SK-N-SH treated with all-trans-retinoic acid at 6 μM for 48 hours (cell line): ENCODE measurements at regions not wholly inside any gene's neighbourhood (a gene's known extent, or its start where the extent isn't known, plus 50 kb on each side); places are given as distances from the start of the nearest gene placed in this dataset.

Experiments used
- ATAC-seq: fragments of 200-7000 bp; cut with Tn5 transposase; 3 replicates; pipeline ENCODE4 v1.9.1; 2020; ENCODE audit warnings: mild to moderate bottlenecking, moderate library complexity
- ARNTL ChIP-seq: fragments of 450-650 bp; formaldehyde crosslinking; IDR thresholded peaks from 2 replicates; pipeline ENCODE4 v1.5.0; 2020; ENCODE audit warnings: low read depth, mild to moderate bottlenecking, moderate library complexity, borderline replicate concordance
- BACH2 ChIP-seq: fragments of 250-450 bp; sonication (Bioruptor Pico); IDR thresholded peaks from 2 replicates; pipeline ENCODE4 v1.9.0; 2021; ENCODE audit warnings: mild to moderate bottlenecking, borderline replicate concordance
- CREB5 ChIP-seq: fragments of 250-450 bp; sonication (Bioruptor Pico); IDR thresholded peaks from 2 replicates; pipeline ENCODE4 v1.5.1; 2020; ENCODE audit warnings: low read depth, mild to moderate bottlenecking, moderate library complexity
- CSDC2 ChIP-seq: fragments of 250-450 bp; sonication (Bioruptor Pico); IDR thresholded peaks from 2 replicates; pipeline ENCODE4 v1.5.0; 2020; ENCODE audit warnings: mild to moderate bottlenecking, moderate library complexity
- CSRNP3 ChIP-seq: fragments of 250-450 bp; sonication (Bioruptor Pico); IDR thresholded peaks from 2 replicates; pipeline ENCODE4 v1.5.1; 2021; ENCODE audit warnings: mild to moderate bottlenecking, moderate library complexity
- ESRRG ChIP-seq: fragments of 250-450 bp; sonication (Bioruptor Pico); IDR thresholded peaks from 2 replicates; pipeline ENCODE4 v1.6.1; 2021; ENCODE audit warnings: mild to moderate bottlenecking
- GLIS3 ChIP-seq: fragments of 250-450 bp; sonication (Bioruptor Pico); IDR thresholded peaks from 2 replicates; pipeline ENCODE4 v1.5.0; 2020; ENCODE audit warnings: mild to moderate bottlenecking, moderate library complexity
- OSR1 ChIP-seq: fragments of 250-450 bp; sonication (Bioruptor Pico); IDR thresholded peaks from 2 replicates; pipeline ENCODE4 v1.8.0; 2022; ENCODE audit warnings: moderate library complexity, mild to moderate bottlenecking, inconsistent platforms
- PATZ1 ChIP-seq: fragments of 250-450 bp; sonication (Bioruptor Pico); IDR thresholded peaks from 2 replicates; pipeline ENCODE4 v1.8.0; 2020; ENCODE audit warnings: mild to moderate bottlenecking, moderate library complexity, borderline replicate concordance
- POU6F1 ChIP-seq: fragments of 250-450 bp; sonication (Bioruptor Pico); IDR thresholded peaks from 2 replicates; pipeline ENCODE4 v1.8.0; 2021; ENCODE audit warnings: low read depth, mild to moderate bottlenecking, moderate library complexity, borderline replicate concordance
- PPARA ChIP-seq: fragments of 250-450 bp; sonication (Bioruptor Pico); IDR thresholded peaks from 2 replicates; pipeline ENCODE4 v1.5.0; 2020; ENCODE audit warnings: mild to moderate bottlenecking, borderline replicate concordance
- RARB ChIP-seq: fragments of 250-450 bp; sonication (Bioruptor Pico); IDR thresholded peaks from 2 replicates; pipeline ENCODE4 v1.8.0; 2021; ENCODE audit warnings: mild to moderate bottlenecking, moderate library complexity
- SNAI2 ChIP-seq: fragments of 250-450 bp; sonication (Bioruptor Pico); IDR thresholded peaks from 2 replicates; pipeline ENCODE4 v1.5.0; 2020; ENCODE audit warnings: mild to moderate bottlenecking, moderate library complexity
- TCF4 ChIP-seq: fragments of 250-450 bp; sonication (Bioruptor Pico); IDR thresholded peaks from 2 replicates; pipeline ENCODE4 v1.8.0; 2021; ENCODE audit warnings: mild to moderate bottlenecking, moderate library complexity, borderline replicate concordance
- TOX ChIP-seq: fragments of 250-450 bp; sonication (Bioruptor Pico); IDR thresholded peaks from 2 replicates; pipeline ENCODE4 v1.8.0; 2021; ENCODE audit warnings: mild to moderate bottlenecking, moderate library complexity, borderline replicate concordance
- TSHZ2 ChIP-seq: fragments of 250-450 bp; sonication (Bioruptor Pico); IDR thresholded peaks from 2 replicates; pipeline ENCODE4 v1.5.0; 2020; ENCODE audit warnings: mild to moderate bottlenecking, moderate library complexity
- ZC3H10 ChIP-seq: fragments of 250-450 bp; sonication (Bioruptor Pico); IDR thresholded peaks from 2 replicates; pipeline ENCODE4 v1.5.1; 2021; ENCODE audit warnings: mild to moderate bottlenecking, moderate library complexity
- ZFP3 ChIP-seq: fragments of 250-450 bp; sonication (Bioruptor Pico); IDR thresholded peaks from 2 replicates; pipeline ENCODE4 v1.5.0; 2020; ENCODE audit warnings: mild to moderate bottlenecking, moderate library complexity
- ZFP30 ChIP-seq: fragments of 450-650 bp; formaldehyde crosslinking; IDR thresholded peaks from 2 replicates; pipeline ENCODE4 v1.5.0; 2022; ENCODE audit warnings: mild to moderate bottlenecking, moderate library complexity
- ZNF565 ChIP-seq: fragments of 450-650 bp; formaldehyde crosslinking; conservative IDR thresholded peaks from 2 replicates; pipeline ENCODE4 v1.5.0; 2020; ENCODE audit warnings: low read depth, mild to moderate bottlenecking, moderate library complexity
- ZNF8 ChIP-seq: fragments of 450-650 bp; formaldehyde crosslinking; IDR thresholded peaks from 2 replicates; pipeline ENCODE4 v1.5.0; 2020; ENCODE audit warnings: mild to moderate bottlenecking, moderate library complexity

- ATAC-seq = no peak
- no peak for TF ChIP-seq SNAI2
- TF ChIP-seq ARNTL (CRISPR knock-in tag) = no peak
- TF ChIP-seq CSRNP3 (CRISPR knock-in tag) = no peak
- no peak for TF ChIP-seq RARB (CRISPR knock-in tag)
- no peak for TF ChIP-seq CSDC2 (CRISPR knock-in tag)
- TF ChIP-seq TOX = no peak
- TF ChIP-seq CREB5 (CRISPR knock-in tag) = no peak
- no peak for TF ChIP-seq ZNF565 (CRISPR knock-in tag)
- TF ChIP-seq ZNF8 (CRISPR knock-in tag) = no peak
- no peak for TF ChIP-seq TSHZ2
These were observed 351.2 kb upstream of the DLGAP1 start for GRCh38 chr18:4806331-4806730.

GRCh38 chr18:4802296-4802695 lies 347.2 kb upstream of the DLGAP1 start:
- no peak for TF ChIP-seq ZFP3 (CRISPR knock-in tag)
- TF ChIP-seq SNAI2 = no peak
- no peak for TF ChIP-seq CSDC2 (CRISPR knock-in tag)
- TF ChIP-seq ZC3H10 (CRISPR knock-in tag) = no peak
- TF ChIP-seq PPARA (CRISPR knock-in tag) = no peak
- TF ChIP-seq TOX = no peak
- no peak for TF ChIP-seq ARNTL (CRISPR knock-in tag)
- TF ChIP-seq BACH2 (CRISPR knock-in tag) = no peak
- TF ChIP-seq ZNF8 (CRISPR knock-in tag) = no peak
- TF ChIP-seq TCF4 (CRISPR knock-in tag) = no peak
- no peak for TF ChIP-seq CREB5 (CRISPR knock-in tag)
- ATAC-seq = no peak

GRCh38 chr18:4801151-4801550 lies 346.0 kb upstream of the DLGAP1 start:
- no peak for TF ChIP-seq TCF4 (CRISPR knock-in tag)
- TF ChIP-seq PATZ1 (CRISPR knock-in tag) = no peak
- TF ChIP-seq ZNF565 (CRISPR knock-in tag) = no peak
- no peak for TF ChIP-seq CSRNP3 (CRISPR knock-in tag)
- no peak for TF ChIP-seq GLIS3
- no peak for TF ChIP-seq POU6F1
- TF ChIP-seq ZFP3 (CRISPR knock-in tag) = no peak
- no peak for TF ChIP-seq ESRRG (CRISPR knock-in tag)
- no peak for TF ChIP-seq ZFP30 (CRISPR knock-in tag)
- no peak for TF ChIP-seq RARB (CRISPR knock-in tag)
- no peak for TF ChIP-seq TOX
- TF ChIP-seq CSDC2 (CRISPR knock-in tag) = no peak
- TF ChIP-seq OSR1 (CRISPR knock-in tag) = no peak
- no peak for TF ChIP-seq ARNTL (CRISPR knock-in tag)
- ATAC-seq = no peak
